Ramos (cell line): ENCODE measurements at regions not wholly inside any gene's neighbourhood (a gene's known extent, or its start where the extent isn't known, plus 50 kb on each side); places are given as distances from the start of the nearest gene placed in this dataset.
"Not testable (repeated sequence)": the region's sequence is repeated elsewhere in the genome, so short reads cannot be mapped to it uniquely, and the experiment has no call there.

Experiments
- in situ Hi-C: fragments of 300-500 bp; cut with MboI; formaldehyde crosslinking; loops from one replicate; pipeline ENCODE4 v1.14.3; 2022; ENCODE audit warnings: low sequenced_read_pairs; ENCODE audit not compliant: unreplicated experiment

- in situ Hi-C loops, result no loop called here
Observed at GRCh38 chr2:16400127-16400623, 265.5 kb downstream of the CYRIA start.

GRCh38 chr2:16398486-16399043 is 267.1 kb downstream of the CYRIA start:
- in situ Hi-C loops, result no loop called here

DNA sequence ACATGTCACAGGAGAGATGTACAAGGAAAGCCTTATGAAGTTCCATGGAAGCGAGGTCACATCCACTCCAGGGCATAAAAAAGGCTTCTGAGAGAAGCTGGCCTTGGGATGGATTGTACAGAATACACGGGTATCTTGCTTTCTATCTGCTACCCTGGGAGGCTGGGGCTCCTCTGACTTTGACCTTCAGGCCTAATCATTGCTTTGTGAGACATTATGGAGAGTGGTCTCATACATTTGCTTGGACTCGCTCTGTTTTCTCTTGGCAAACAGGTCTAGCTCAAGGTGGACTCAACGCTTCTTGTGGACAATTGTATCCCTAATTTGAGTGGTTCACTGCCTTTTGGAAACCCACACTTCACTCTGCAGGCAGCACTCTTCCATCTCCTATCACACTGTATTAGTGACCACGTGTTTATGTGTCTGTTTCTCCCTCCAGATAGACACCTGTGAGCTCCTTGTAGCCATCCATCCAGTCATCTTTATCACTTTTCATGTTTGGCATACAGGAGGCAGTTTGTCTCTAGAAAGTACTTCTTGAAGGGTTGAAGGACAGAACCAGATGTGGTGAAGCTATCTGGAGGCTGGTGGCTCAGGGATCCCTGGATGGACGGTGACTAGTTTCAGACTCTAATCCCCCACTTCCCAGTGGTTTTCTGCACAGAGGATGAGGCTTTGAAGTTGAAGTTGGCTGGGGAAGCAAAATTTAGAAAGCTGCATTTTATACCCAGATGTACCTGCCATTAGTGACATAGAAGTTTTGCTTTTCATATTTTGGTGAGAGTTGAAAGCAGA is 267.8 kb downstream of the CYRIA start:
- in situ Hi-C loops, result no loop called here

DNA sequence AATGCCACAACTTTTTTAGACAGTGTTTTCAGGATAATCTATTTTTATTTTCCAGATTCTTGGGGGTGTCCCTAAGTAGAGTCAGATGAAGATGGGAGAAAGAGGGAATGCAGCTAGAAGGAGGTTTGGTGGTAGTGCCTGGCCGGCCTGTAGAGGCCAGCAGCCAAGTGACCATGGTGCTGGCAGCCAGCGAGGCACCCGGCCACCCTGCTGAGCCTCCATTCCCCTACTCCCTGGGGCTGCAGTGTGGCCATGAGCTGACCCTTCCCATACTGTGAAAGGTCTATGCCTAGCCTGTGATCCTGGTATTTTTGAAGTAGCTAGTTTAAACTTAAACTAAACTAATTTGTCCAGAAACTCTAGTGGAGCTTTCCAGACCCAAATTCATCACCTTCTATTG is 268.6 kb downstream of the CYRIA start:
- in situ Hi-C loops, result no loop called here

DNA sequence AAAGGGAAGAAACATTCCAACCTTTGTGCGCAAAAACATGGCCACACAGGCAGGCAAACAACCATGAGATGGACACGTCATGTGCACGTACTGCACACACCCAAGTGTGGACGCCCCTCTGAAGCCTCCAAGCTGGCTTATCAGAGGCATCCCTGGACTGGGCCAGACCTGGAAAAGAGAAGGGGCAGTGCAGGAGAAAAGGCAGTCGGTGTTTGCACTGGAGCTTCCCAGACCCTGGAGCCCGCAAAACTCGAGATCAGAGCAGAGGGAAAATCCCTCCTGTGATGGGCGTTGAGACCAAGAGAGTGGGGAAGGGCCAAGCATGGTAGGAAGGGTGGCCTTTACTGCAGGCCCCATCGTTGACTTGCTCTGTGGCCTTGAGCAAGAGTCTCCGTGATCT is 269.5 kb downstream of the CYRIA start:
- in situ Hi-C loops, result no loop called here

- in situ Hi-C loops, result no loop called here
Observed at GRCh38 chr2:16395601-16396000, 270.0 kb downstream of the CYRIA start.

- in situ Hi-C loops, result no loop called here
Observed at GRCh38 chr2:16394986-16395550, 270.6 kb downstream of the CYRIA start.

GRCh38 chr2:16394072-16394985 is 271.3 kb downstream of the CYRIA start:
- in situ Hi-C loops, result no loop called here

GRCh38 chr2:16393500-16394071 is 272.0 kb downstream of the CYRIA start:
- in situ Hi-C loops, result no loop called here

- in situ Hi-C loops, result no loop called here
Observed at GRCh38 chr2:16392647-16393499, 272.8 kb downstream of the CYRIA start.

- in situ Hi-C loops, result no loop called here
Observed at GRCh38 chr2:16391986-16392385, 273.6 kb downstream of the CYRIA start.

- in situ Hi-C loops, result no loop called here
Observed at GRCh38 chr2:16390561-16390960, 275.1 kb downstream of the CYRIA start.

DNA sequence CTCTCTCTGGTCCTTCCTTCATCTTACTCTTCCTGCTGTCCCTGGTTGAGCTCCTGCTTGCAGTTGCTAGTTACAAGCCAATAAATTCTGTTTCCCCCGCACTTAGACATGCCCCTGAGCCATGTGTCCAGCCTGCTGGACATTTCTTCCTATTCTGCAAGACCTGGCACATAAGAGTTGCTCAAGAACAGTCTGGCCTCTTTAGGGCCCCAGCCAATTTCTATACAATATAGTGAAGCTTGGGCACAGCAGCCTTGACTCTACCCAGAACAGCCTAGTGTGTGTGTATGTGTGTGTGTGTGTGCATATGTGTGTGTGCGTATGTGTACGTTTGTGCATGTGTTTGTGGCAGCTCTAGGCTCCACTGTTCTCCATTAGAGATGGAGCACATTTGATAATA is 276.0 kb downstream of the CYRIA start:
- in situ Hi-C loops, result no loop called here

DNA sequence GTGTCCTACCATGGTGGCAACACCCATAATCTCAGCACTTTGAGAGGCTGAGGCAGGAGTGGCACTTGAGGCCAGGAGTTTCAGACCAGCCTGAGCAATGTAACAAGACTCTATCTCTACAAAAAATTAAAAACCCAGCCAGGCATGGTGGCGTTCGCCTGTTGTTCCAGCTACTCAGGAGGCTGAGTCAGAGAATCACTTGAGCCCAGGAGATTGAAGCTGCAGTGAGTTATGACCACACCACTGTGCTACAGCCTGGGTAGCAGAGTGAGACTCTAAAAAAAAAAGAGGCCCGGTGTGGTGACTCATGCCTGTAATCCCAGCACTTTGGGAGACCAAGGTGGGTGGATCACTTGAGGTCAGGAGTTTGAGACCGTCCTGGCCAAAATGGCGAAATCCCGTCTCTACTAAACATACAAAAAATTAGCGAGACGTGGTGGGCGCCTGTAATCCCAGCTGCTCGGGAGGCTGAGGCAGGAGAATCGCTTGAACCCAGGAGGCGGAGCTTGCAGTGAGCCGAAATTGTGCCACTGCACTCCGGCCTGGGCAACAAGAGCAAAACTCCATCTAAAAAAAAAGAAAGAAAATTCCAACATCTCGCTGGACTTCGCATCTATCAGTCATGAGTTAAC is 277.3 kb downstream of the CYRIA start:
- in situ Hi-C loops, result not testable (repeated sequence)

- in situ Hi-C loops, result no loop called here
Observed at GRCh38 chr2:16387461-16387984, 278.1 kb downstream of the CYRIA start.

DNA sequence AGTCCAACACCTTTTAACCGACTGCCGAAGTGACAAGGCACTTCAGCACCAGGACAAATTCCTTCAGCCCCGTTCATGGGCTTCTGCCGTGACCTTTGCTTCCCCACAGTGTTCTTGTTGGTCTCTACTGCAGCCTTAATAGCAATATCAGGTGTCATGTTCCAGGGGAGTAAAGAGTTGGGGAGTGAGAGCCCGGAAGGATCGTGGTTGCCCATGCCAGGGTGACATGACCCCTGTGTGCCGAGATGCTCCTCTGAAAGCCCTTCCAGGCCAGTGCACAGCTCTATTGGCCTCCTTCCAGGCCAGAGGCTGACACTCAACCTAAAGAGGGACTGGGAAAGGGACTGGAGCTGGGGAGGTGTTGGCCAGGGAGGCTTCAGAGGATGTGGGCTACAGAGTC is 279.2 kb downstream of the CYRIA start:
- in situ Hi-C loops, result no loop called here

GRCh38 chr2:16386031-16386430 is 279.6 kb downstream of the CYRIA start:
- in situ Hi-C loops, result no loop called here

GRCh38 chr2:16385341-16385740 is 280.3 kb downstream of the CYRIA start:
- in situ Hi-C loops, result no loop called here

- in situ Hi-C loops, result no loop called here
Observed at GRCh38 chr2:16383411-16383810, 282.2 kb downstream of the CYRIA start.
